Neural cell (in vitro differentiated cells): ENCODE measurements at regions not wholly inside any gene's neighbourhood (a gene's known extent, or its start where the extent isn't known, plus 50 kb on each side); places are given as distances from the start of the nearest gene placed in this dataset.

Experiments
- H2AFZ ChIP-seq: fragments of 200-600, 300-800 bp; sonication (generic), shearing (Covaris generic); 2 replicates; pipeline ENCODE4 v1.6.0; 2014; ENCODE audit warnings: low read depth, mild to moderate bottlenecking, antibody characterized with exemption, low read length, moderate library complexity
- H3F3A ChIP-seq: fragments of 200-600 bp; shearing (Covaris generic); 2 replicates; pipeline ENCODE4 v1.6.1; 2016; ENCODE audit warnings: mild to moderate bottlenecking, moderate library complexity, mixed read lengths, antibody characterized with exemption, low read length; ENCODE audit not compliant: insufficient read depth, poor library complexity, severe bottlenecking
- H3K27ac ChIP-seq: fragments of 200-600, 300-800 bp; sonication (generic), shearing (Covaris generic); 2 replicates; pipeline ENCODE4 v1.5.1; 2014; ENCODE audit warnings: mild to moderate bottlenecking, low read length, moderate library complexity
- H3K27me3 ChIP-seq: fragments of 300-800, 200-600 bp; sonication (generic), shearing (Covaris generic); 2 replicates; pipeline ENCODE4 v1.6.0; 2014; ENCODE audit warnings: mild to moderate bottlenecking, low read depth, low read length, moderate library complexity; ENCODE audit not compliant: insufficient read depth
- H3K36me3 ChIP-seq: fragments of 300-800, 200-600 bp; sonication (generic), shearing (Covaris generic); 2 replicates; pipeline ENCODE4 v1.5.1; 2014; ENCODE audit warnings: mild to moderate bottlenecking, antibody characterized with exemption, low read length, moderate library complexity; ENCODE audit not compliant: insufficient read depth
- H3K4me2 ChIP-seq: fragments of 300-800, 200-600 bp; sonication (generic), shearing (Covaris generic); 2 replicates; pipeline ENCODE4 v1.6.0; 2014; ENCODE audit warnings: mild to moderate bottlenecking, low read length
- H3K4me3 ChIP-seq: fragments of 300-800, 200-600 bp; sonication (generic), shearing (Covaris generic); 2 replicates; pipeline ENCODE4 v1.5.1; 2014; ENCODE audit warnings: mild to moderate bottlenecking, low read length, moderate library complexity
- H3K79me2 ChIP-seq: fragments of 200-600 bp; shearing (Covaris generic); replicated peaks from 2 replicates; pipeline ENCODE4 v1.6.0; 2014; ENCODE audit warnings: mild to moderate bottlenecking, low read length, moderate library complexity; ENCODE audit not compliant: insufficient read depth
- H3K9ac ChIP-seq: fragments of 300-800, 200-600 bp; sonication (generic), shearing (Covaris generic); 2 replicates; pipeline ENCODE4 v1.6.1; 2016; ENCODE audit warnings: mild to moderate bottlenecking, low read length, mixed read lengths
- H3K9me2 ChIP-seq: fragments of 200-600 bp; shearing (Covaris generic); 2 replicates; pipeline ENCODE4 v1.6.1; 2016; ENCODE audit warnings: mild to moderate bottlenecking, low read length, mixed read lengths; ENCODE audit not compliant: insufficient read depth
- H3K9me3 ChIP-seq: fragments of 200-600, 300-800 bp; sonication (generic), shearing (Covaris generic); 2 replicates; pipeline ENCODE4 v1.6.1; 2016; ENCODE audit warnings: mild to moderate bottlenecking, mixed run types, low read length, moderate library complexity, mixed read lengths
- H4K20me1 ChIP-seq: fragments of 200-600 bp; shearing (Covaris generic); 2 replicates; pipeline ENCODE4 v1.6.1; 2016; ENCODE audit warnings: mild to moderate bottlenecking, mixed run types; ENCODE audit not compliant: insufficient read depth
- EP300 ChIP-seq: fragments of 450-650 bp; conservative IDR thresholded peaks from 2 replicates; pipeline ENCODE4 v1.6.1; 2014; ENCODE audit warnings: antibody characterized with exemption, mild to moderate bottlenecking, moderate library complexity; ENCODE audit not compliant: poor library complexity, severe bottlenecking
- EZH2 ChIP-seq: fragments of 200-600, 300-800 bp; shearing (Covaris generic), sonication (generic); IDR thresholded peaks from 2 replicates; pipeline ENCODE4 v1.6.1; 2014; ENCODE audit warnings: antibody characterized with exemption, low read length, borderline replicate concordance, mild to moderate bottlenecking; ENCODE audit not compliant: insufficient read depth, poor library complexity, severe bottlenecking
- MXI1 ChIP-seq: fragments of 450-650 bp; conservative IDR thresholded peaks from 2 replicates; pipeline ENCODE4 v1.6.1; 2014; ENCODE audit warnings: antibody characterized with exemption, mild to moderate bottlenecking; ENCODE audit not compliant: poor library complexity, severe bottlenecking
- POLR2AphosphoS5 ChIP-seq: IDR thresholded peaks from 2 replicates; pipeline ENCODE4 v1.6.1; 2012
- RAD21 ChIP-seq: fragments of 450-650 bp; conservative IDR thresholded peaks from 2 replicates; pipeline ENCODE4 v1.6.1; 2014; ENCODE audit warnings: antibody characterized with exemption, mild to moderate bottlenecking, moderate library complexity
- SMC3 ChIP-seq: fragments of 450-650 bp; conservative IDR thresholded peaks from 2 replicates; pipeline ENCODE4 v1.6.1; 2014; ENCODE audit warnings: antibody characterized with exemption, mild to moderate bottlenecking, moderate library complexity; ENCODE audit not compliant: poor library complexity
- TAF1 ChIP-seq: IDR thresholded peaks from 2 replicates; pipeline ENCODE4 v1.6.1; 2012; ENCODE audit warnings: low read depth
- TF ChIP-seq, protein P1 (sequence below): fragments of 450-650 bp; IDR thresholded peaks from 2 replicates; pipeline ENCODE4 v1.5.1; 2014; ENCODE audit warnings: antibody characterized with exemption, mild to moderate bottlenecking, moderate library complexity; ENCODE audit not compliant: poor library complexity, severe bottlenecking
- TF ChIP-seq, protein P2 (sequence below): IDR thresholded peaks from 2 replicates; pipeline ENCODE4 v1.6.1; 2012; ENCODE audit warnings: borderline replicate concordance

DNA sequence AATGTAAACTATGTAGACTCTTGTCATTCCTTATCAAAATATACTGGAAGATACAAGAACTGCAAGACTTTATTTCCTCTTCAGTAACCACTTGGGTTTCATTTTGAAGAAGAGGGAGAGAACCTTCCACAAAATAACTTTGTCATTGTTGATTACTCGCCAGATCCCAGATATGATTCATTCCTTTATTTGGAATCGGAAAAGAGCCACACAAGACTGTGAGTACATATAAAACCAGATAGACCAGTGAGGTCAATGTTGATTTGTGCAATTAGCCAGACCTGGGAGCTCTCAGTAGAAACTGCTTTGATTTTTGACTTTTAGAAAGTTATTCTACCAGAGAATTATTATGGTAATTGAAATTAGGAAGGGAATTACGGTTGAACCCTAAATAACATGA is 146.1 kb downstream of the TMEM167A start:
- H3K36me3 ChIP-seq, result no peaks in the 10 kb centered on the region
- H3K9ac ChIP-seq, result no peak overlapping the region
- no peaks in the 10 kb centered on the region for H3F3A ChIP-seq
- no peaks in the 10 kb centered on the region for H3K9me3 ChIP-seq
- no peak overlapping the region for H3K27ac ChIP-seq
- H3K79me2 ChIP-seq, result no peaks in the 10 kb centered on the region
- H4K20me1 ChIP-seq, result no peaks in the 10 kb centered on the region
- H2AFZ ChIP-seq, result no peak overlapping the region
- H3K4me2 ChIP-seq, result no peak overlapping the region
- TF ChIP-seq EP300 (no peak), SMC3 (no peak), MXI1 (no peak), TAF1 (no peak), RAD21 (no peak)
- TF ChIP-seq, protein P1, sequence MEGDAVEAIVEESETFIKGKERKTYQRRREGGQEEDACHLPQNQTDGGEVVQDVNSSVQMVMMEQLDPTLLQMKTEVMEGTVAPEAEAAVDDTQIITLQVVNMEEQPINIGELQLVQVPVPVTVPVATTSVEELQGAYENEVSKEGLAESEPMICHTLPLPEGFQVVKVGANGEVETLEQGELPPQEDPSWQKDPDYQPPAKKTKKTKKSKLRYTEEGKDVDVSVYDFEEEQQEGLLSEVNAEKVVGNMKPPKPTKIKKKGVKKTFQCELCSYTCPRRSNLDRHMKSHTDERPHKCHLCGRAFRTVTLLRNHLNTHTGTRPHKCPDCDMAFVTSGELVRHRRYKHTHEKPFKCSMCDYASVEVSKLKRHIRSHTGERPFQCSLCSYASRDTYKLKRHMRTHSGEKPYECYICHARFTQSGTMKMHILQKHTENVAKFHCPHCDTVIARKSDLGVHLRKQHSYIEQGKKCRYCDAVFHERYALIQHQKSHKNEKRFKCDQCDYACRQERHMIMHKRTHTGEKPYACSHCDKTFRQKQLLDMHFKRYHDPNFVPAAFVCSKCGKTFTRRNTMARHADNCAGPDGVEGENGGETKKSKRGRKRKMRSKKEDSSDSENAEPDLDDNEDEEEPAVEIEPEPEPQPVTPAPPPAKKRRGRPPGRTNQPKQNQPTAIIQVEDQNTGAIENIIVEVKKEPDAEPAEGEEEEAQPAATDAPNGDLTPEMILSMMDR, result no peak
- no peak overlapping the region for H3K4me3 ChIP-seq
- H3K27me3 ChIP-seq, result no peaks in the 10 kb centered on the region
- peaks cover 3% of the 10 kb centered on the region for H3K9me2 ChIP-seq

DNA sequence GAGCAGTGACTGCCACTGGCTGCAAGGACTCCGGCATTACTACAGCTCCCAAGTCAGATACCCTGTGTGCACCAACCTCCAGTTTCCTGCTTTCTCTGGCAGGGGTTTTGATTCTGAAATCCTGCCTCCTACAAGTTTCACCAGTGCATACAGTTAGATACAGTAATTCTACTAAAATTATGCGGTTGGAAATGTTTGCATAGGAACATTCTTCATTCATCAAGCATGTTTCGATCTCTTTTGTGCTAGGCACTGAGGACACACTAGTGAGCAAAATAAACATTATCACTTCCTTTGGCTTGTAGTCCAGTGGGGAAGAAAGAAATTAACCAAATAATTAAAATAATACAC is 152.2 kb downstream of the TMEM167A start:
- TF ChIP-seq, protein P1, result no peak
- TF ChIP-seq, protein P2, sequence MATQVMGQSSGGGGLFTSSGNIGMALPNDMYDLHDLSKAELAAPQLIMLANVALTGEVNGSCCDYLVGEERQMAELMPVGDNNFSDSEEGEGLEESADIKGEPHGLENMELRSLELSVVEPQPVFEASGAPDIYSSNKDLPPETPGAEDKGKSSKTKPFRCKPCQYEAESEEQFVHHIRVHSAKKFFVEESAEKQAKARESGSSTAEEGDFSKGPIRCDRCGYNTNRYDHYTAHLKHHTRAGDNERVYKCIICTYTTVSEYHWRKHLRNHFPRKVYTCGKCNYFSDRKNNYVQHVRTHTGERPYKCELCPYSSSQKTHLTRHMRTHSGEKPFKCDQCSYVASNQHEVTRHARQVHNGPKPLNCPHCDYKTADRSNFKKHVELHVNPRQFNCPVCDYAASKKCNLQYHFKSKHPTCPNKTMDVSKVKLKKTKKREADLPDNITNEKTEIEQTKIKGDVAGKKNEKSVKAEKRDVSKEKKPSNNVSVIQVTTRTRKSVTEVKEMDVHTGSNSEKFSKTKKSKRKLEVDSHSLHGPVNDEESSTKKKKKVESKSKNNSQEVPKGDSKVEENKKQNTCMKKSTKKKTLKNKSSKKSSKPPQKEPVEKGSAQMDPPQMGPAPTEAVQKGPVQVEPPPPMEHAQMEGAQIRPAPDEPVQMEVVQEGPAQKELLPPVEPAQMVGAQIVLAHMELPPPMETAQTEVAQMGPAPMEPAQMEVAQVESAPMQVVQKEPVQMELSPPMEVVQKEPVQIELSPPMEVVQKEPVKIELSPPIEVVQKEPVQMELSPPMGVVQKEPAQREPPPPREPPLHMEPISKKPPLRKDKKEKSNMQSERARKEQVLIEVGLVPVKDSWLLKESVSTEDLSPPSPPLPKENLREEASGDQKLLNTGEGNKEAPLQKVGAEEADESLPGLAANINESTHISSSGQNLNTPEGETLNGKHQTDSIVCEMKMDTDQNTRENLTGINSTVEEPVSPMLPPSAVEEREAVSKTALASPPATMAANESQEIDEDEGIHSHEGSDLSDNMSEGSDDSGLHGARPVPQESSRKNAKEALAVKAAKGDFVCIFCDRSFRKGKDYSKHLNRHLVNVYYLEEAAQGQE, result no peak
- no peak for TF ChIP-seq POLR2AphosphoS5
- no peak for TF ChIP-seq EP300
- TF ChIP-seq MXI1, result no peak
- TF ChIP-seq RAD21, result no peak
- TF ChIP-seq EZH2, result no peak
- TF ChIP-seq SMC3, result no peak
- TF ChIP-seq TAF1, result no peak
- H4K20me1 ChIP-seq, result no peaks in the 10 kb centered on the region
- H3K27me3 ChIP-seq, result no peaks in the 10 kb centered on the region
- H3F3A ChIP-seq, result no peaks in the 10 kb centered on the region
- no peak overlapping the region for H3K4me3 ChIP-seq
- peaks cover 3% of the 10 kb centered on the region for H3K9me2 ChIP-seq
- H3K9me3 ChIP-seq, result no peaks in the 10 kb centered on the region
- no peaks in the 10 kb centered on the region for H3K79me2 ChIP-seq
- no peak overlapping the region for H2AFZ ChIP-seq
- no peaks in the 10 kb centered on the region for H3K36me3 ChIP-seq
- H3K9ac ChIP-seq, result no peak overlapping the region
- no peak overlapping the region for H3K27ac ChIP-seq
- H3K4me2 ChIP-seq, result no peak overlapping the region
